PC-9 (cell line): ENCODE measurements at regions not wholly inside any gene's neighbourhood (a gene's known extent, or its start where the extent isn't known, plus 50 kb on each side); places are given as distances from the start of the nearest gene placed in this dataset.

Source experiments
- BruUV-seq: library from RNA; stranded (reverse); fragments of 400-500 nt; replicated peaks from 2 replicates; lab custom pipeline; 2021; lab: Mats Ljungman, UMichigan
- CTCF ChIA-PET: fragments of 300-600 bp; sonication (Branson Sonifier 250); formaldehyde crosslinking; loops from one replicate; lab custom pipeline; 2022; ENCODE audit warnings: antibody characterized with exemption; lab: Charles Lee
- POLR2A ChIA-PET: fragments of 300-600 bp; sonication (Branson Sonifier 250); formaldehyde crosslinking; loops from one replicate; lab custom pipeline; 2022; ENCODE audit warnings: antibody characterized with exemption; ENCODE audit not compliant: unreplicated experiment; lab: Charles Lee
- DNase-seq, 2 experiments: peaks; one replicate each; pipeline versions ENCODE4 v3.0.0 to v3.0.0-alpha.2; 2015 to 2022; ENCODE audit warnings: mixed read lengths in 1 of 2
- H2AFZ ChIP-seq: fragments of 200-600 bp; sonication (generic); 2 replicates; pipeline ENCODE4 v1.8.1; 2017; ENCODE audit warnings: antibody characterized with exemption
- H3F3A ChIP-seq: fragments of 200-600 bp; sonication (generic); 2 replicates; pipeline ENCODE4 v1.8.1; 2017; ENCODE audit warnings: antibody characterized with exemption, mild to moderate bottlenecking, low read depth; ENCODE audit not compliant: insufficient read depth
- H3K27ac ChIP-seq: fragments of 200-600 bp; sonication (generic); 2 replicates; pipeline ENCODE4 v1.6.1; 2016; ENCODE audit warnings: mixed run types
- H3K27me3 ChIP-seq: fragments of 200-600 bp; sonication (generic); 2 replicates; pipeline ENCODE4 v1.6.1; 2016; ENCODE audit warnings: low read depth, mixed run types; ENCODE audit not compliant: insufficient read depth
- H3K36me3 ChIP-seq: fragments of 200-600 bp; sonication (generic); 2 replicates; pipeline ENCODE4 v1.6.1; 2016; ENCODE audit warnings: low read depth, mixed run types
- H3K4me1 ChIP-seq: fragments of 200-600 bp; sonication (generic); replicated peaks from 2 replicates; pipeline ENCODE4 v1.6.1; 2016; ENCODE audit warnings: mixed run types; ENCODE audit not compliant: insufficient read depth
- H3K4me2 ChIP-seq: fragments of 200-600 bp; sonication (generic); 2 replicates; pipeline ENCODE4 v1.6.1; 2017; ENCODE audit warnings: mixed run types
- H3K4me3 ChIP-seq: fragments of 200-600 bp; sonication (generic); 2 replicates; pipeline ENCODE4 v1.6.1; 2016; ENCODE audit warnings: mixed run types
- H3K79me2 ChIP-seq: fragments of 200-600 bp; sonication (generic); 2 replicates; pipeline ENCODE4 v1.6.1; 2017; ENCODE audit warnings: low read depth, mixed run types
- H3K9me2 ChIP-seq: fragments of 200-600 bp; sonication (generic); 2 replicates; pipeline ENCODE4 v1.8.1; 2017; ENCODE audit warnings: mild to moderate bottlenecking; ENCODE audit not compliant: insufficient read depth
- H3K9me3 ChIP-seq: fragments of 200-600 bp; sonication (generic); 2 replicates; pipeline ENCODE4 v1.8.1; 2016; ENCODE audit warnings: low read depth; ENCODE audit not compliant: insufficient read depth
- H4K20me1 ChIP-seq: fragments of 200-600 bp; sonication (generic); 2 replicates; pipeline ENCODE4 v1.8.1; 2017; ENCODE audit not compliant: insufficient read depth
- EZH2 ChIP-seq: fragments of 200-600 bp; sonication (generic); IDR thresholded peaks from 2 replicates; pipeline ENCODE4 v1.8.0; 2017; ENCODE audit warnings: antibody characterized with exemption, low read depth
- intact Hi-C: fragments of 100-400 bp; cut with micrococcal nuclease; formaldehyde crosslinking; loops from one replicate; pipeline ENCODE4 v1.10.0; 2022; ENCODE audit not compliant: unreplicated experiment
- TF ChIP-seq, protein P1 (sequence below): fragments of 200-600 bp; sonication (generic); conservative IDR thresholded peaks from 2 replicates; pipeline ENCODE4 v1.6.1; 2017; ENCODE audit warnings: mixed run types, antibody characterized with exemption, mild to moderate bottlenecking, moderate library complexity

DNA sequence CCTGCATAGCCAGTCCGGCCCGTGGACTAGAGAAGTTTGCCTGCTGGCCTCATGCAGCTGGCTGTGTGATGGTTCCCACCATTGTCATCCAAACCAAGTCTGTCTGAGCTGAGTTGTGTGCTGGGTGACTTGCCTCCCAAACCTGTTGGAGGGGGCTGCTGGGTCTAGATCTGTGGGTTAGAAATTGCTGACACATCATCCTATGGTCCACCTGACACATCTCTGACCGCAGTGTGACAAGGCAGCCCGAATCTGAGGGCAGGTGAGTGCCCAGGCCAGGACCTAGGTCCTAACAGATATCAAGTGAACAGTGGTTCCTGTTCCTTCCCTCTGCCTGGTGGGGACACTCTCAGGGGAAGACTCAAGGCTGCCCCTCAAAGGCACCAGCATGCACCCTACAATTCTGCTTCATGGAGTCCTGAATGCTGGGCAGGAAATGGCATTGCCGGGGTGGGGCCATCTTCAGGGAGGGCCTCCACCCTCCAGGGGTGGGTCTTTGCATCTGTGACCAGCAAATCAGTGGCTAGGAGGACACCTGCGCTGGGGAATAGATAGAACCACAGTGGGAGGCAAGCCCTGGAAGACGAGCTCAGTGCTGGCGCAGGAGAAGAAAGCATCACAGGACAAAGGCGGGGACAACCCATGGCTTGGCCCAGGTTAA, 117.9 kb upstream of the ID2 start:
- Histone ChIP-seq H3K4me2 (no peak overlapping the region), H3K79me2 (no peaks in the 10 kb centered on the region), H3K27ac (no peak overlapping the region), H3K9me2 (no peaks in the 10 kb centered on the region), H3K4me3 (no peak overlapping the region), H4K20me1 (no peaks in the 10 kb centered on the region; the same call in 1 of the 2 replicates), H3K36me3 (no peaks in the 10 kb centered on the region), H3K27me3 (peaks cover 71% of the 10 kb centered on the region), H3F3A (no peaks in the 10 kb centered on the region), H3K9me3 (no peaks in the 10 kb centered on the region), H3K4me1 (no peaks in the 10 kb centered on the region), H2AFZ (no peak overlapping the region)
- ChIA-PET CTCF (no interaction called here), POLR2A (no interaction called here)
- DNase-seq = no peak
- intact Hi-C loops = no loop called here
- no TSS peak for BruUV-seq
- TF ChIP-seq, protein P1, sequence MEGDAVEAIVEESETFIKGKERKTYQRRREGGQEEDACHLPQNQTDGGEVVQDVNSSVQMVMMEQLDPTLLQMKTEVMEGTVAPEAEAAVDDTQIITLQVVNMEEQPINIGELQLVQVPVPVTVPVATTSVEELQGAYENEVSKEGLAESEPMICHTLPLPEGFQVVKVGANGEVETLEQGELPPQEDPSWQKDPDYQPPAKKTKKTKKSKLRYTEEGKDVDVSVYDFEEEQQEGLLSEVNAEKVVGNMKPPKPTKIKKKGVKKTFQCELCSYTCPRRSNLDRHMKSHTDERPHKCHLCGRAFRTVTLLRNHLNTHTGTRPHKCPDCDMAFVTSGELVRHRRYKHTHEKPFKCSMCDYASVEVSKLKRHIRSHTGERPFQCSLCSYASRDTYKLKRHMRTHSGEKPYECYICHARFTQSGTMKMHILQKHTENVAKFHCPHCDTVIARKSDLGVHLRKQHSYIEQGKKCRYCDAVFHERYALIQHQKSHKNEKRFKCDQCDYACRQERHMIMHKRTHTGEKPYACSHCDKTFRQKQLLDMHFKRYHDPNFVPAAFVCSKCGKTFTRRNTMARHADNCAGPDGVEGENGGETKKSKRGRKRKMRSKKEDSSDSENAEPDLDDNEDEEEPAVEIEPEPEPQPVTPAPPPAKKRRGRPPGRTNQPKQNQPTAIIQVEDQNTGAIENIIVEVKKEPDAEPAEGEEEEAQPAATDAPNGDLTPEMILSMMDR = no peak
- no peak for TF ChIP-seq EZH2

DNA sequence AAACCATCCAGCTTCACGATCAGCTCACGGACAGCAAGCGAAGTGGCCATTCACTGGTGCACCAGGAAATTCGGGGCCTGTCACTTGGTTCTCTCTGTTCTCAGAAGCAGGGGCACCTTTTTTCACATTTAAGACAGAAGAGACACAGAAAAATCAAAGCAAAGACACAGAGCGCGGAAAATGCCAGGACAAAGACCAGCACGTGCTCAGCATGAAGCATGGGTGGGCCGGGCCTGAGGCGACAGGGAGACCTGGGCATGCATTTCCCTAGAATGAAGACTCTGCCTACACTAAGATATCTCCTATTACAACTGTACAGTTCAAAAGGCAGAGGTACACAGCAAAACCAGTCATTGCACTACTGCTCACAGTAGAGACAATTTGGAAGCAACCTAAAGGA, 117.4 kb upstream of the ID2 start:
- Histone ChIP-seq H4K20me1 (no peaks in the 10 kb centered on the region; the same call in 1 of the 2 replicates), H3K9me3 (no peaks in the 10 kb centered on the region), H3K36me3 (no peaks in the 10 kb centered on the region), H3K4me2 (no peak overlapping the region), H3K79me2 (no peaks in the 10 kb centered on the region), H3K4me1 (no peaks in the 10 kb centered on the region), H3K27ac (no peak overlapping the region), H2AFZ (no peak overlapping the region), H3K9me2 (no peaks in the 10 kb centered on the region), H3F3A (no peaks in the 10 kb centered on the region), H3K4me3 (no peak overlapping the region), H3K27me3 (peaks cover 72% of the 10 kb centered on the region)
- CTCF ChIA-PET = no interaction called here
- intact Hi-C loops = no loop called here
- DNase-seq = no peak
- no peak for TF ChIP-seq EZH2
- TF ChIP-seq, protein P1 = no peak
- BruUV-seq = no TSS peak
- POLR2A ChIA-PET = no interaction called here

DNA sequence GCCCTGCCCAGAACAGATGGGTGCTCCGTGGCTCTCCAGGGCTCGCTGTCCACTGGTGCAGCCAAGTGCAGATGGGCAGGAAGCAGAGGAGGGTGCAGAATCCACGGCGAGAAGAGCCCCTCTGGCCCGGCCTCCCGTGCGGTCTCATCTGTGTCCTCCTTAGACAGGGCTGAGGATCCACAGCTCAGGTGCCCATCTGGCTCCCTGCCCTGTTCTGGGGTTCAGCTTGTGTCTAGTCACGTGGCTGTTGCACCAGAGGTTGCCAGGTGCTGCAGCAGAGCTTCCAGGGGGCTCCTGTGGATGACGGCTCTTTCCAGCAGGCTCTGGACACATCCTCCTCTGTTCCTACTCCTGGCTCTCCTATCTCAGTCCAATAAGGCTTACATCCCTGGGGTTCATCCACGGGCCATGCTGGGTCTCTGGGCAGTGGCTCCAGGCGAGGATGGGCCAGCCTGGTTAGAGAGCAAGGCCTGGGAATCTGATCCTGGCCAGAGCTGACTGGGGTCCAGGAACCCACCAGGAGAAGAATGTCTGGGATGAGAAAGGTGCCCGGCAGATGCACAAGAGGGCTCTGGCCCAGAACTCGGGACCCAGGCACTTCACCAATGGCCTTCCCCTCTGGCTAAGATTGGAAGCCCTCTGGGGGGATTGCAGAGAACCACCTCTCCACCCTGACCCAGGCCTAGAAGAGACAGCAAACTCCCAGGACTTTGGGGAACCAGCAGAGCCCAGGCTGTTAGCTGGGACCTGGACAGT, 116.3 kb upstream of the ID2 start:
- Histone ChIP-seq H3K4me1 (no peaks in the 10 kb centered on the region), H3F3A (no peaks in the 10 kb centered on the region), H3K27me3 (peaks cover 83% of the 10 kb centered on the region), H3K9me3 (no peaks in the 10 kb centered on the region), H3K36me3 (no peaks in the 10 kb centered on the region), H3K27ac (no peak overlapping the region), H3K4me2 (no peak overlapping the region), H3K79me2 (no peaks in the 10 kb centered on the region), H3K9me2 (no peaks in the 10 kb centered on the region), H4K20me1 (no peaks in the 10 kb centered on the region; the same call in 1 of the 2 replicates), H3K4me3 (no peak overlapping the region), H2AFZ (no peak overlapping the region)
- no peak for TF ChIP-seq EZH2
- TF ChIP-seq, protein P1 = no peak
- BruUV-seq = no TSS peak
- intact Hi-C loops = no loop called here
- POLR2A ChIA-PET = no interaction called here
- no peak for DNase-seq
- CTCF ChIA-PET = no interaction called here
